T-helper 1 cell treated with Interleukin-12 subunit alpha and Interleukin-12 subunit beta and Interleukin-4 antibody, amounts not matched to agents 30 ng/mL and 1 ng/mL, for 36 hours (primary cell): ENCODE measurements at regions not wholly inside any gene's neighbourhood (a gene's known extent, or its start where the extent isn't known, plus 50 kb on each side); places are given as distances from the start of the nearest gene placed in this dataset.

Experiments used
- intact Hi-C: fragments of 100-400 bp; cut with micrococcal nuclease; formaldehyde crosslinking; loops from one replicate; pipeline ENCODE4 v1.15.1; 2024

GRCh38 chr6:156533872-156534524 lies 243.2 kb upstream of the ARID1B start:
- intact Hi-C loops = no loop called here

DNA sequence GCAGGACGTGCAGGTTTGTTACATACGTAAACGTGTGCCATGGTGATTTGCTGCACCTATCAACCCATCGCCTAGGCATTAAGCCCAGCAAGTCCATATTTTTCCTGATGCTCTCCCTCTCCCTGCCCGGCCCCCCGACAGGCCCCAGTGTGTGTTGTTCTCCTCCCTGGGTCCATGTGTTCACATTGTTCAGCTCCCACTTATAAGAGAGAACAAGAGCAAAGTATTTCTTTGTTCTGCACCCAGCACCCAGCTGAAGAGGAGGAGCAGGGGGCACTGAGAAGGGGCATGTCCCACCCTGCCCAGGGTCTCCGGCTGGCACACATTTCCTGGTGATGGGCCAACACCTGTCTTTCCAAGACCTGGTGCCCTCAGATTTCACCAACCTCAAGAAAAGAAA lies 251.1 kb upstream of the ARID1B start:
- intact Hi-C loops = no loop called here

DNA sequence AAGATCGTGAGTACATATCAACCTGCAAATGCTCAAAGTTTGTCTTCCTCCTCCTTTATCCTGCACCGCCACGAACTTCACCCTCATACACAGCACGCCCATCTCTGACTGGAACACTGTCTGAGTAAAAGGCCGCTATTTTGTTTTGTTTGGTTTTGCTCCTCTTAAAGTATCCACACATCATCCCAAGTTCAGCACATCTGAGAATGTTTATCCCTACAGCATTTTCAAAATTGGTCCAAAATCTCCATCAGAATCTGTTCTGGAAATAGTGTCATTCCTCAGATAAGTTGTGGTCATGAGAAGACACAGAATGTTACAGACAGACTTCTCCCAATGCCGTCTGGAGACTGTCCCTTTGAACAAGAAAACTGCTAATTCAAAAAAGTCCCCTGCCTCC lies 251.6 kb upstream of the ARID1B start:
- intact Hi-C loops = no loop called here

DNA sequence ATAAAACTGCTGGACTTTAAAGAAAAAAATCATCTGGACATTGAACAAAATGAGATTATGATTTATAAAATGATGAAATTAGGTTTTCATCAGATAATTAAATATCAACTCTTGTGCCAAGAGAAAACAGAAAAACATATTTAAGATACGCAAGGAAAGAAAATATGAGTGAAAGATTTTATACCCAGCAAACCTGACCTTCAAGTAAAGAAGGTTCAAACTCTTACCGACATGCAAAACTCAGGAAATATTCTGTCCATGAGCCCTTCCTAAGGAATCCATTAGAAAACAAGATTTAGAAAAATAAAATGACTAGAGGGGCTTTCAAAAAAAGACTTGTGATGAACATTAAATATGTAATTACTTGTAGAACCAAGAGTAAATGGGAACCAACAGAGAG lies 257.2 kb upstream of the ARID1B start:
- intact Hi-C loops = no loop called here

DNA sequence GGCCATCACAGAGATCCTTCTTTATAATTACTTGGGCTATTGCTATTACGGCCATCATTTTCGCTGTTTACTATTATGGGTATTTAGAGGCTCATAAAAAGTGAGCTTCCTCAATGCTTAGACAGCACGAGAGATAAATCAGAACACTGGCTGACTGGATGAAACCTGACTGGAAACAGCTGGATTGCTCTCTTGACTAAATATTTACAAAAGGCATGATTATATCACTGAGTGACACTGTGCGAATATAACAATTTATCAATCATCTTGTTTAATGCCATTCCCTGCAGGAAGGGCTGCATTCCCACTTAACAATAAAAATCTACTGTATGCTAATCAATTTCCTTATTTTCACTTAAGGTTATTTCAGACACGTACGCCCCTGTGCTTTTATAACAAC lies 260.1 kb upstream of the ARID1B start:
- intact Hi-C loops = no loop called here

DNA sequence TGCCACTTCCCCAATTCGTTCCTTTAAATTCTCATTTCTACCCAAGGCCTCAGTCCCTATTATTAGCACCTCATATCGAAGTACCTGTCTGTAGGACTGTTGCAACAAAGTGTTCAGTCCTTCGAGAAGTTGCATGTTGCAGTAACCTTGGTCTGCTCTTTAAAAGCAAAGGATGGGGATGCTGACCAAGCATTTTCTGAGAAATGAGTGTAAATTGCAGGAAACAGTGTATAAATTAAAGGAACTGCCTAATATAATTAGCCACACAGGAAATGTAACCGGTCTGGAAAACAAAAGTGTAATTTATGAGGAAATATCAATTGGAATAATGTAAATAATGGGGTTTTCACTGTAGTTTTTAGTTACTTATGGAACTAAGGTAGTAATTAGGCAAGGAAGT lies 261.9 kb upstream of the ARID1B start:
- intact Hi-C loops = no loop called here

- intact Hi-C loops = no loop called here
Measured at GRCh38 chr6:156513504-156513903, 263.7 kb upstream of the ARID1B start.

DNA sequence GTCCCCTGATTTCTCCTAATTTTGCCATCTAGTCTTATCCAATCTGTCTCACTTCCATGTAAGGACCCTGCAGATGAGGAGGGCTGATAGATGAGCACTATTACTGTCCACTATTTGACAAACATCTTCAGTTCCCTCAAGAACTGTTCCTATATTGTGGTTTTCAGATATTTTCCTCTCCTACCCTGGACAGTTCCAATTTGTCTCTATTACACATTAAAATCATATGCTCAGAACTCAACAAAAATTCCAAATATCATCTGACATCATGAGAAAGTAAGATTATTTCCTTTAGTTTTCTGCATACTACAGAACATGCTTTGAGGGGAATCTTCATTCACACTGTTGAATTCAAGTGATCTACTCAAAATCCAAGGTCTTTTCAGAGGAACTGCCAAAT lies 265.6 kb upstream of the ARID1B start:
- intact Hi-C loops = no loop called here

- intact Hi-C loops = no loop called here
Measured at GRCh38 chr6:156511051-156511450, 266.1 kb upstream of the ARID1B start.

DNA sequence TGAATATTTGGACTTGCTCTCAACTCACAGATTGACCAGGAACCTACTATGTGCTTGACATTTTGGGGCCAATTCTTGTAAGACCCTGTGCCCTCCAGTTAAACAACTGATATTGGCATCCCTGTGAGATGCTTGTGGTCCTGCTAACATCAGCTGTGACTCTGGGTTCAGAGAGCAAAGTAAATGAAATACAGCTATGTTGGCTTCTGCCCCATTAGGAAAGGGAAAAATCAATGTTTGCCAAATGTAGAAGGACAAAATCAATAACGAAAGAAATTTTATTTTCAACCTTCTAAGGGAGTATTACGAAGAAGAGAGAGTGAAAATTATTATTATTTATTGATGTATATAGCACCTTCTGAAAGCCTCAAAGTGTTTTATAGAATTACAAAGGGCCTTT lies 266.9 kb upstream of the ARID1B start:
- intact Hi-C loops = no loop called here

GRCh38 chr6:156509496-156509895 lies 267.7 kb upstream of the ARID1B start:
- intact Hi-C loops = no loop called here

DNA sequence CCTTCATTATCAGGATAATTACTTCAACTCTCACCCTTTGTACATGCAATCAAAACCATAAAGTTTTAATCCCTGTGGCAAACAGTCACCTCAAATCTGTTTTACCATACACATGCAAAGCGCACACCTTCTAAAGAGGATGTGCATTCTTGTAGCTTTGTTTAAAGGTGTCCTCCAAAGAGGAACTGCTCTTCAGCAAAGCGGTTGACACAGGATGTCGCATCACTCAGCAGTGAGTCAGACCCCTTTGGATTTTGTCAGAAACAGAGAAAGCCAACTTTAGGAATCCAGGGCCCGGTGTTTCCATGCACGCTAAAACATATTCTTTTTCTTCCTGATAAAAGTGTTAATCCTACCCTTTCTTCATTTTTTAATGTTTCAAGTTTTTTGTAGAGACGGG lies 268.3 kb upstream of the ARID1B start:
- intact Hi-C loops = no loop called here

DNA sequence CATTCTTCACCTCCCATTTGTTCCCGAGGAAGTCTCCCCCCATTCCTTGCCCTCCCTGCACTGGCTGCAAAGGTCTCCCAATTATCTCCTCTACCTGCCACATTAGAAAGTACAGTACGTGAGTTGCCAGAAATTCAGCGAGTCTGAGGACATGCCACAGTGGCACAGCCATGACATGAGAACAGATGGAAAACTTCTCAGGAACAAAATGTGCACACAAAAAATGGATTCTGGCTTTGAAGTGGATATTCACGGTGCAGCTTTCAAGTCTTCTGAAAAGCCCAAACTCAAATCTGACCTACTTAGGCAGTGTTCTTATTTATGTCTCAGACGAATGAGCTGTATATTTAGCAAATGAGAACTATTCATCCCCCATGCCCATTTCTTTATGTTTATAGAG lies 269.1 kb upstream of the ARID1B start:
- intact Hi-C loops = no loop called here

DNA sequence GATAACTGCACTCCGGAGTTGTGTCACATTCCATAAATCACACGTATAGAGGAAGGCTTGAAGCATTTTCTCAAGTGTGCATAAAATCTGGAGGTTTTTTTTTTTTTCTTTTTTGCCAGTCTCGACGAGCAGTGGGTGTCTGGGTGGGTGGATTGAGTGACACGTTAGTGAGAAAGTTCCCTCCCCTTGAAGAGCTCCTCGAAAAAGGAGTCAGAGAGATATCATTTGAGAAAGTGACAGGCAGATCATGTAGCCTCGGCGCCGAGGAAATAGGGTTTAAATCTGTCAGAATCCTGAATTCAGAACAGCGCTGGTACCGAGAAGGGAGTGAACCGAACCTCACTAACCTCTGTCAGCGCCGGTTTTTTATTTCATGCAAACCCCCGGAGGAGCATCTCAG lies 269.5 kb upstream of the ARID1B start:
- intact Hi-C loops = no loop called here

DNA sequence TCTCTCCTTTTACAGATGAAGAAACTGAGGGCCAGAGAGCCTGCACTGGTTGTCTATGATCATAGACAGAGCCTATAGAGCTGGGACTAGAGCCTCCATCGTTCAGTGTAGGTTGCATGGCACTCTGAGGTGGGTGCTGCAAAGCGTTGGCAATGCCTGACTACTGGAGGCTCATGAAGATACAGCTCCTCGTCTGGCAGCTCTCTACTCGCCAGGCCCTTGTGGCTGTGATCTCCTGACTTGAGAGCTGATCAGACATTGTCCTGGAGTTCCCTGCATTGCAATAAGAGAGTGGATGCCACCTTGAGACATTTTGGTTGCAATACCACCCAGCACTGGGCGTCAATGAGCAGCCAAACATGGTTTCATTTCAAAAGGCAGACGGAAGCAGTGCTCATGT lies 270.1 kb upstream of the ARID1B start:
- intact Hi-C loops = no loop called here

GRCh38 chr6:156502969-156503504 lies 274.1 kb upstream of the ARID1B start:
- intact Hi-C loops = no loop called here

DNA sequence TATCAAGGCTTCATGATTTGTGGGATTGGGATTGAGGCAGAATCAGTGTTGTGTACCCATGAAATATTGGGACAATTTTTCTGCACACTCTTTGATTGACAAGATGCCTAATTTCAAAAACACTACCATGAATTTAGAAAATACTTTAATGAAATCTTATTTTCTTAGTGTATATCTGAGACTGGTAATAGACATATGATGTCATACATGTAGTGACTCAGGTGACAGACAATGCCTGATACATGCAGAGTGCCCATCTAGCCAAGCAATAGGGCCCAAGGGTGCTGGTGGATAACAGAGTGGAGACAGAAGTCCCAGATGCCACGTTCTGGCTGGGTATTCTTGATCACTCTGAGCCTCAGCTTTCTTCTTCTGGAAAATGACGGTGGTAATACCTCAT lies 279.6 kb upstream of the ARID1B start:
- intact Hi-C loops = no loop called here

GRCh38 chr6:156487877-156488276 lies 289.3 kb upstream of the ARID1B start:
- intact Hi-C loops = no loop called here

GRCh38 chr6:156485150-156485549 lies 292.0 kb upstream of the ARID1B start:
- intact Hi-C loops = no loop called here

DNA sequence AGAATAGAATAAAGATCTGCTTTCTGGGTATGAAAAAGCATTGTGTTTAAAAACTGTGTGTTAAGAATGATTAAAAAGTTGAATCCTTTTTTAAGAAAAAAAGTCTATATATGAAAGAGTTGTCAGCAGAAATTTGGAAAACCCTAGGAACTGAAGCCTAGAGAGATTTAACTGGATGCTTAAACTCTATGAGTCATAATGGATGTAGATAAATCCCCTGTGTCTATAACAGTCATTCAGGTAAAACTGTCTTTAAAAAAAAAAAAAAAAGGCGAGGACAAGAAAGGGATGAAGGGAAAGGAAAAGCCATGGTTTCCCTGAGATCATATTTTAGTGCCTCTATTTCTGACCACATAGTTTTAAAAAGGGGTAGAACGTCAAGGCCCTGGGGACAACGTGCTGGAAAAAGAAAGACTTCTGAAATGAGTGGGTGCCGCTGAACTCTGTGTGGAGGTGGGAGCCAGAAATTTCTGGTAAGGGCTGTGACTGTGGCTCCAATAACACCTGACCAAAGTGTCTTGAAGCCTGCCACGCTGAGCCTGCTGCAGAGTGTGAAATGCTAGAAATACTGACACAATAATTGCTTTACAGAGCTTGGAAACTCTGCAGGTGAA lies 302.6 kb upstream of the ARID1B start:
- intact Hi-C loops = loop anchor here (5.0 kb wide), 1 partner anchor 1597 kb away; no protein-coding TSS in a partner anchor

DNA sequence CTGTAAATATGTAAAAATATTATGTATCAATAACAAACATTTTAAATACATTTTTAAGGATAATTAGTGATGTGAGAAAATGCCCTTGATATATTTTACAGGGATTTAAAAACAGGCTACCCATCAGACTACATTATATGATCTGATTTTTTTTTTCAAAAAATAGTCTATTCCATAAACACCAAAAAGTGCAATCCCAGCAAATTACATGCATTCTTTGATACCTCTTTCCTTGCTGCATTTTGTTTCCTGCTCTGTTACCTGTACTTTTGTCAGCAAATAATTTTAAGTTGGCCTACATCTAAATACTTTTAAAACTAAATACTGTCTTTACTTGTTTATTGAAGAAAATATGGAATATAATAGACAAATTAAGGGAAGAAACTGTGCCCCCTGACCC lies 306.2 kb upstream of the ARID1B start:
- intact Hi-C loops = loop anchor here (5.0 kb wide), 1 partner anchor 1594 kb away; no protein-coding TSS in a partner anchor

DNA sequence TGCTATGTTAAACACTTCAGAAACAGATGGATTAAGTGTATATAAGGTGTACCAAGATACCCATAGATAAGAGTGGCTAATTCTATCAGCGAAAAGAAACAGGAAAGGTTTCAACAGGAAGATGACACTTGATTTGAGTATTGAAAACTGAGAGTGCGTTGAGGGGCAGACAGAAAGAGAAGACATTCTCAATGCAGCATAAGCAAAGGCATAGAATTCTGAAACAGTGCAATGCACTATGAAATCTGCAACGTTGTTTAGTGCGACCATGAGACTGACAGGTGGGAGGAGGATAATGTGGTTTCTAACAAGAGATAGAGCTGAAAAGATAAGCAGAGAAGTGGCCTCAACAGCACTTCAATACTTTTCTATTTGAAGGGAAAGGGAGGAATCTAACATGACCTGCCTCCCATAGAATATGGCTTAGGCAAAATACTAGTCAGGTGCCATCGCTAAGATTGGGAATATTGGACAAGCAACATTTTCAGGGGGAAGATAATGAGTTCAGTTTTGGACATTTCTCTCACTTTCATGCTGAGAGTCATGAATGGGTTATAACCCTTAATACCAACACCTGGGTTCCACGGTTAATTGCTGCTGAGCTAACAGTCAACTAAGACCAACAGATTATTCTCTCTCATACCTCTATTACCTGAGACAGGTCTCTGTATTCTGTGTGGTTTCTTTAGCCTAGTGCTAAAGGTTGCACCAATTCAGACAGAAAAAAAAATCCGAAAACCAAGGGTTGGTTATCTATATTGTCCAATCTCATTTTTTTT lies 312.9 kb upstream of the ARID1B start:
- intact Hi-C loops = no loop called here
